H9 (cell line): ENCODE measurements at regions not wholly inside any gene's neighbourhood (a gene's known extent, or its start where the extent isn't known, plus 50 kb on each side); places are given as distances from the start of the nearest gene placed in this dataset.

Experiments used
- DNase-seq: peaks from one replicate; pipeline ENCODE4 v3.0.0-alpha.2; 2017
- H2AFZ ChIP-seq: one replicate; pipeline ENCODE4 v1.6.1; 2013; ENCODE audit warnings: mild to moderate bottlenecking, low read length, control low read depth, moderate library complexity
- H2AK5ac ChIP-seq: 2 replicates; pipeline ENCODE4 v1.6.1; 2013; ENCODE audit warnings: low read length, control low read depth, mixed read lengths; ENCODE audit not compliant: insufficient read length
- H2BK120ac ChIP-seq: one replicate; pipeline ENCODE4 v1.6.1; 2013; ENCODE audit warnings: low read depth, mild to moderate bottlenecking, low read length, control low read depth, inconsistent platforms; ENCODE audit not compliant: poor library complexity, severe bottlenecking
- H2BK12ac ChIP-seq: 2 replicates; pipeline ENCODE4 v1.6.1; 2013; ENCODE audit warnings: low read length, control low read depth, mixed read lengths, low read depth; ENCODE audit not compliant: insufficient read length
- H2BK15ac ChIP-seq: 2 replicates; pipeline ENCODE4 v1.6.1; 2013; ENCODE audit warnings: low read depth, low read length, control low read depth
- H2BK20ac ChIP-seq: one replicate; pipeline ENCODE4 v1.6.1; 2013; ENCODE audit warnings: low read depth, mild to moderate bottlenecking, low read length, control low read depth, inconsistent platforms; ENCODE audit not compliant: poor library complexity, severe bottlenecking
- H2BK5ac ChIP-seq: 2 replicates; pipeline ENCODE4 v1.6.1; 2013; ENCODE audit warnings: low read length, control low read depth, mixed read lengths; ENCODE audit not compliant: insufficient read length
- H3K14ac ChIP-seq: 2 replicates; pipeline ENCODE4 v1.6.1; 2013; ENCODE audit warnings: low read length, control low read depth; ENCODE audit not compliant: insufficient read depth
- H3K18ac ChIP-seq: 2 replicates; pipeline ENCODE4 v1.6.1; 2013; ENCODE audit warnings: low read depth, mild to moderate bottlenecking, mixed read lengths, low read length, control low read depth; ENCODE audit not compliant: insufficient read length
- H3K23ac ChIP-seq: 2 replicates; pipeline ENCODE4 v1.6.1; 2013; ENCODE audit warnings: low read length, control low read depth, mixed read lengths, low read depth; ENCODE audit not compliant: insufficient read length
- H3K23me2 ChIP-seq: 2 replicates; pipeline ENCODE4 v1.6.1; 2013; ENCODE audit warnings: low read depth, mild to moderate bottlenecking, mixed read lengths, low read length, control low read depth; ENCODE audit not compliant: insufficient read length, poor library complexity, severe bottlenecking
- H3K27ac ChIP-seq: 2 replicates; pipeline ENCODE4 v1.5.1; 2013; ENCODE audit warnings: low read length, control low read depth, mixed read lengths, low read depth; ENCODE audit not compliant: insufficient read length
- H3K27me3 ChIP-seq: 2 replicates; pipeline ENCODE4 v1.6.1; 2013; ENCODE audit warnings: low read length, control low read depth, inconsistent platforms; ENCODE audit not compliant: insufficient read depth
- H3K4ac ChIP-seq: 2 replicates; pipeline ENCODE4 v1.6.1; 2013; ENCODE audit warnings: low read depth, mild to moderate bottlenecking, control low read depth, inconsistent platforms, low read length, moderate library complexity
- H3K4me1 ChIP-seq: 2 replicates; pipeline ENCODE4 v1.6.1; 2013; ENCODE audit warnings: low read length, control low read depth, inconsistent platforms; ENCODE audit not compliant: insufficient read depth
- H3K4me2 ChIP-seq: 2 replicates; pipeline ENCODE4 v1.6.1; 2013; ENCODE audit warnings: low read length, control low read depth, mixed read lengths; ENCODE audit not compliant: insufficient read length, insufficient read depth
- H3K56ac ChIP-seq: 2 replicates; pipeline ENCODE4 v1.6.1; 2013; ENCODE audit warnings: low read depth, mild to moderate bottlenecking, mixed read lengths, low read length, control low read depth; ENCODE audit not compliant: insufficient read length
- H3K79me1 ChIP-seq: 2 replicates; pipeline ENCODE4 v1.6.1; 2013; ENCODE audit warnings: low read depth, mild to moderate bottlenecking, moderate library complexity, low read length, control low read depth, inconsistent platforms; ENCODE audit not compliant: insufficient read depth, poor library complexity, severe bottlenecking
- H3K79me2 ChIP-seq: 2 replicates; pipeline ENCODE4 v1.6.1; 2013; ENCODE audit warnings: low read length, control low read depth, inconsistent platforms; ENCODE audit not compliant: insufficient read depth
- H3K9ac ChIP-seq: 2 replicates; pipeline ENCODE4 v1.6.1; 2013; ENCODE audit warnings: low read length, control low read depth, mixed read lengths; ENCODE audit not compliant: insufficient read length; ENCODE audit errors: extremely low read depth
- H3K9me3 ChIP-seq: one replicate; pipeline ENCODE4 v1.6.1; 2013; ENCODE audit warnings: low read depth, low read length, inconsistent platforms; ENCODE audit not compliant: control insufficient read depth
- H3T11ph ChIP-seq: one replicate; pipeline ENCODE4 v1.6.1; 2013; ENCODE audit warnings: mild to moderate bottlenecking, low read length, control low read depth, inconsistent platforms
- H4K20me1 ChIP-seq: one replicate; pipeline ENCODE4 v1.6.1; 2013; ENCODE audit not compliant: control insufficient read depth, insufficient read length, insufficient read depth
- H4K5ac ChIP-seq: 2 replicates; pipeline ENCODE4 v1.6.1; 2013; ENCODE audit warnings: low read depth, mild to moderate bottlenecking, mixed read lengths, low read length, control low read depth; ENCODE audit not compliant: insufficient read length
- H4K8ac ChIP-seq: replicated peaks from 2 replicates; pipeline ENCODE4 v1.6.1; 2013; ENCODE audit warnings: low read length, control low read depth, mixed read lengths, low read depth; ENCODE audit not compliant: insufficient read length
- H4K91ac ChIP-seq: 2 replicates; pipeline ENCODE4 v1.6.1; 2013; ENCODE audit warnings: low read depth, mild to moderate bottlenecking, moderate library complexity, mixed read lengths, low read length, control low read depth; ENCODE audit not compliant: insufficient read length
- H3K27ac Mint-ChIP-seq, 3 experiments: 2 replicates in 2 of 3; 3 replicates in 1 of 3; pipeline ENCODE4 v1.8.0; 2020 to 2021; ENCODE audit warnings: mixed read lengths in 3 of 3, mild to moderate bottlenecking in 1 of 3, moderate library complexity in 1 of 3
- H3K27me3 Mint-ChIP-seq: 2 replicates; pipeline ENCODE4 v1.8.0; 2021; ENCODE audit warnings: low read depth, mild to moderate bottlenecking, moderate library complexity, mixed read lengths
- H3K36me3 Mint-ChIP-seq, 3 experiments: 2 replicates in 2 of 3; 3 replicates in 1 of 3; pipeline ENCODE4 v1.8.0; 2020 to 2021; ENCODE audit warnings: low read depth in 3 of 3, mixed read lengths in 3 of 3; ENCODE audit not compliant: insufficient read depth in 1 of 3
- H3K4me1 Mint-ChIP-seq, 2 experiments: 2 replicates each; pipeline ENCODE4 v1.8.0; 2020; ENCODE audit warnings: mixed read lengths in 2 of 2
- H3K4me3 Mint-ChIP-seq, 2 experiments: 2 replicates in 1 of 2; 3 replicates in 1 of 2; pipeline ENCODE4 v1.8.0; 2020 to 2021; ENCODE audit warnings: mild to moderate bottlenecking in 2 of 2, mixed read lengths in 2 of 2, moderate library complexity in 1 of 2
- H3K9me3 Mint-ChIP-seq, 2 experiments: 2 replicates in 1 of 2; 3 replicates in 1 of 2; pipeline ENCODE4 v1.8.0; 2020; ENCODE audit warnings: mild to moderate bottlenecking in 2 of 2, mixed read lengths in 2 of 2, moderate library complexity in 1 of 2
- CTCF ChIP-seq: fragments of 200-600 bp; sonication (generic); conservative IDR thresholded peaks from 3 replicates; pipeline ENCODE4 v1.8.0; 2021; ENCODE audit warnings: antibody characterized with exemption, mild to moderate bottlenecking
- WGBS: extraction: QIAGEN DNeasy Blood & Tissue Kit; methylation state at CpG from one replicate; pipeline ENCODE4 v1.1.7; 2013; ENCODE audit warnings: missing lambda C conversion rate, low lambda C conversion rate, mixed read lengths; ENCODE audit not compliant: insufficient read length; ENCODE audit errors: extremely low coverage; 5-methylcytosine and 5-hydroxymethylcytosine counted together

GRCh38 chr11:90392692-90393091, 169.8 kb upstream of the CHORDC1 start:
- peak; percentile 53 for TF ChIP-seq CTCF
- H2BK15ac ChIP-seq = no peak overlapping the region
- no CpG with 5 or more reads among the region's 1 CpG for WGBS
- H2BK5ac ChIP-seq = no peak overlapping the region
- no peak overlapping the region for H3K14ac ChIP-seq
- no peak overlapping the region for H3K4me3 Mint-ChIP-seq
- H3K27me3 Mint-ChIP-seq = no peaks in the 10 kb centered on the region
- no peaks in the 10 kb centered on the region for H4K20me1 ChIP-seq
- H4K5ac ChIP-seq = no peak overlapping the region
- H3T11ph ChIP-seq = no peak overlapping the region
- no peak for DNase-seq
- H3K18ac ChIP-seq = no peak overlapping the region
- no peak overlapping the region for H2BK12ac ChIP-seq
- H3K4me1 ChIP-seq = no peaks in the 10 kb centered on the region
- H3K27ac ChIP-seq = no peak overlapping the region
- H3K79me1 ChIP-seq = no peaks in the 10 kb centered on the region
- no peak overlapping the region for H2AFZ ChIP-seq
- H3K27ac Mint-ChIP-seq = no peak overlapping the region
- no peak overlapping the region for H2AK5ac ChIP-seq
- peaks cover 10% of the 10 kb centered on the region in 2 experiments for H3K4me1 Mint-ChIP-seq
- H3K4ac ChIP-seq = no peak overlapping the region
- H3K27me3 ChIP-seq = no peaks in the 10 kb centered on the region
- H3K9me3 ChIP-seq = no peaks in the 10 kb centered on the region
- no peak overlapping the region for H2BK20ac ChIP-seq
- no peaks in the 10 kb centered on the region for H3K79me2 ChIP-seq
- H3K9ac ChIP-seq = no peak overlapping the region
- no peaks in the 10 kb centered on the region for H3K36me3 Mint-ChIP-seq
- no peak overlapping the region for H4K8ac ChIP-seq
- H3K56ac ChIP-seq = no peak overlapping the region
- H3K9me3 Mint-ChIP-seq = no peaks in the 10 kb centered on the region
- H2BK120ac ChIP-seq = no peak overlapping the region
- no peak overlapping the region for H3K23ac ChIP-seq
- no peak overlapping the region for H3K4me2 ChIP-seq
- H4K91ac ChIP-seq = no peak overlapping the region
- no peaks in the 10 kb centered on the region for H3K23me2 ChIP-seq
